ENCODE measurements at regions not wholly inside any gene's neighbourhood (a gene's known extent, or its start where the extent isn't known, plus 50 kb on each side); places are given as distances from the start of the nearest gene placed in this dataset.

DNA sequence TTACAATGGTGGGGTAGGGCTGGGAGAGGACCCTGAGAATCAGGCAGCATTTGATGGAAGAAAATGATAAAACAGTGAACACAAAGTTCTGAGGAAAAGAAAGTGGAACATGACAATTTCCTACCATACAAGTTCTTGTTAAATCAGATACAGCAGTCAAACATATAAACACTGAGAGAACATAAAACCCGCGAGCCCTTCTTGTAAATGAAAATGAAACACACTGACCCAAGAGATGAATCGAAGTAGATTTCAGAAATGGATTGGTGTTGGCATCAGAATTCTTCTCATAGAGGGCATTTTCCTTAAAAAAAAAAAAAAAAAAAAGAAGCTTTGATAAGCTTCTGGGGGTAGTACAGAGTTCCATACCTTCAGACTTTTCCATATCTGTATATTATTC lies 134.7 kb upstream of the TMEM45B start:
- Histone ChIP-seq H3K36me3 (no peaks in the 10 kb centered on the region), H3K9me3 (no peaks in the 10 kb centered on the region), H3K4me1 (no peaks in the 10 kb centered on the region), H3K4me3 (no peak overlapping the region), H3K27me3 (no peaks in the 10 kb centered on the region), H3K27ac (no peak overlapping the region)
- ATAC-seq: no peak
- TF ChIP-seq, protein P1, sequence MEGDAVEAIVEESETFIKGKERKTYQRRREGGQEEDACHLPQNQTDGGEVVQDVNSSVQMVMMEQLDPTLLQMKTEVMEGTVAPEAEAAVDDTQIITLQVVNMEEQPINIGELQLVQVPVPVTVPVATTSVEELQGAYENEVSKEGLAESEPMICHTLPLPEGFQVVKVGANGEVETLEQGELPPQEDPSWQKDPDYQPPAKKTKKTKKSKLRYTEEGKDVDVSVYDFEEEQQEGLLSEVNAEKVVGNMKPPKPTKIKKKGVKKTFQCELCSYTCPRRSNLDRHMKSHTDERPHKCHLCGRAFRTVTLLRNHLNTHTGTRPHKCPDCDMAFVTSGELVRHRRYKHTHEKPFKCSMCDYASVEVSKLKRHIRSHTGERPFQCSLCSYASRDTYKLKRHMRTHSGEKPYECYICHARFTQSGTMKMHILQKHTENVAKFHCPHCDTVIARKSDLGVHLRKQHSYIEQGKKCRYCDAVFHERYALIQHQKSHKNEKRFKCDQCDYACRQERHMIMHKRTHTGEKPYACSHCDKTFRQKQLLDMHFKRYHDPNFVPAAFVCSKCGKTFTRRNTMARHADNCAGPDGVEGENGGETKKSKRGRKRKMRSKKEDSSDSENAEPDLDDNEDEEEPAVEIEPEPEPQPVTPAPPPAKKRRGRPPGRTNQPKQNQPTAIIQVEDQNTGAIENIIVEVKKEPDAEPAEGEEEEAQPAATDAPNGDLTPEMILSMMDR (IDR thresholded peaks at IDR 0.05): no peak
- intact Hi-C loops (cut with DNase I): no loop called here
- DNase-seq: no peak

DNA sequence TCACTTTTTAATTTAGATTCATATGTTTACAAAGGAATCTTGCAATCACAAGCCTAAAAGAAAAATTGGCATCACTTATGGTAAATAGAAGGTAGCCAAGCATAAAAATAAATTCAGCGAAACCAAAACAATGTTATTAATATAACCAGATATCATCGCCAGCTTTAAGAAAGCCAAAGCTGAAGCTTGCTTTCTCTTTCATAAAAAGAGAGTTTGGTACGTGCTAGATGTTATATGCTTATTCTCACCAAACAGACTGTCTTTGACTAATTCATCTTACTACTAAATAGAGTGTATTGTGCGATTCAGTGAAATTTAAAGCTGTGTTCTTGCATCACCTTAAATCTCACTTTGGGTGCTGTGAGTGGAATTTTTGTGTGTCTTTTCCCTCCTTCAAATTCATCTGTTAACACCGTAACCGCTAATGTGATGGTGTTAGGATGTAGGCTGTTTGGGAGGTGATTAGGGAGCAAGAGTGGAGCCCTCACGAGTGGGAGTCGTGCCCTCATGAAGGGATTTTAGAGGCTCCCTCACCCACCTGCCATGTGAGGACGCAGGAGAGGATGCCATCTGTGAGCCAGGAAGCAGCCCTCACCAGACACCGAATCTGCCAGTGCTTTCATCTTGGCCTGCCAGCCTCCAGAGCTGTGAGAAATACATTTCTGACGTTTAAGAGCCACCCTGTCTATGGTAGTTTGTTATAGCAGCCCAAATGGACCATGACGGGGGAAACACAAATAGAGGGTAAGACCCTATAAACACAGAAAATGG lies 134.1 kb upstream of the TMEM45B start:
- intact Hi-C loops (cut with DNase I): no loop called here
- Histone ChIP-seq H3K27me3 (no peaks in the 10 kb centered on the region), H3K27ac (no peak overlapping the region), H3K4me1 (no peaks in the 10 kb centered on the region), H3K4me3 (no peak overlapping the region), H3K9me3 (no peaks in the 10 kb centered on the region), H3K36me3 (no peaks in the 10 kb centered on the region)
- TF ChIP-seq, protein P1 (IDR thresholded peaks at IDR 0.05): no peak
- ATAC-seq (no peak), DNase-seq (no peak)

DNA sequence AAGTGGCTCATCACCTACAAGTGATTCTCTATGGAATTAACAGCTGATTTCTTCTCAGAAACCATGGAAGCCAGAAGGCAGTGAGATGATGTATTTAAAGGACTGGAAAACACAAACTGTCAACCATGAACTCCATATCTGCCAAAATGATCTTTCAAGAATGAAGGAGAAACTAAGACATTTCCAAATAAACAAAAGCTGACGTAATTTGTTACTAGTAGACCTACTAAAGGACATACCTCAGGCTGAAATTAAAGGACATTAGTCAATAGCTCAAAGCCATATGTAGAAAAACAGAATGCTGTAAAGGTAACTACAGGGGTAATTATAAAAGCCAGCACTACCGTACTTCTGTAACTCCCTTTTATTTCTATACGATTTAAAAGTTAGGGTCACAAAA lies 129.4 kb upstream of the TMEM45B start:
- Histone ChIP-seq H3K9me3 (no peaks in the 10 kb centered on the region), H3K36me3 (no peaks in the 10 kb centered on the region), H3K27ac (no peak overlapping the region), H3K4me3 (no peak overlapping the region), H3K4me1 (no peaks in the 10 kb centered on the region), H3K27me3 (no peaks in the 10 kb centered on the region)
- DNase-seq: no peak
- TF ChIP-seq, protein P1 (IDR thresholded peaks at IDR 0.05): no peak
- intact Hi-C loops (cut with DNase I): no loop called here
- ATAC-seq: no peak

DNA sequence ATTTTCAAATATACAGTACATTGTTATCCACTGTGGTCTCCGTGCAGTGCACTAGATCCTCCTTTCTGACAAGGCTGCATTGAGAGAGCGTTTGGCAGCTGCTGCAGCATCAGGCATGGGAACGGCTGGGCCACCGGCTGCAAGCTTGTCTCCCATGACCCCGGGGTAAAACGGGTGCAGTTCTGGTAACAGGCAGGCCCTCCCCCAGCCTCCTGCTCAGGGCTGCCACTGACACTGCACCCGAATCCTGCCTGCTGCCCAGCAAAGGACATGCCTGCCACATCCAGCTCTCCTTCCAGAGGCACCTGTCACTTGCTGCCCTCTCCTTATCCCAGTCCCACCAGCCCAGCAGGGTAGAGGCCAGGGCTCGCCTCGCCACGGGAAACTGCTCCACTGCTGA lies 124.5 kb upstream of the TMEM45B start:
- ATAC-seq: no peak
- no peaks in the 10 kb centered on the region for H3K9me3 ChIP-seq
- intact Hi-C loops (cut with DNase I): no loop called here
- no peaks in the 10 kb centered on the region for H3K27me3 ChIP-seq
- DNase-seq: peak; percentile 28
- TF ChIP-seq, protein P1 (IDR thresholded peaks at IDR 0.05): no peak
- H3K4me1 ChIP-seq: no peaks in the 10 kb centered on the region
- no peak overlapping the region for H3K27ac ChIP-seq
- H3K4me3 ChIP-seq: no peak overlapping the region
- H3K36me3 ChIP-seq: no peaks in the 10 kb centered on the region

DNA sequence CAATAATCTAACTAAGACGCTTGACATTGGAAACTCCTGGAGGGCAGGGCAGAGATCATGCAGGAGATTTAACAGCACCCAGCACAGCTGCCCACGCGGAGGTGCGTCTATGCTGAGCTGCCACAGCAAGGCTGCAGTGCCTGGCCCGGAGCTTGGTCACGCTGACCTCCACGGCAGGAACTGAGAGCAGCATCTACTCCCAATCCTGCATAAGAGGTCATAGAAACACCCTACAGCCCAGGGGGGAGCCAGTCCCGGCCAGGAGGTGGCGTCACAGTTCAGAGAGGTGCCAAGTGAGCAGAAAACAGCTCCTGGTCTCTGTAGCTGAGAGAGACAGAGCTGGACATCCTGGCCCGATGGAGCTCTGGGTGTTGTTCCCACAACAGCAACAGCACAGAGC lies 121.1 kb upstream of the TMEM45B start:
- no peak overlapping the region for H3K4me3 ChIP-seq
- no peak for ATAC-seq

More for the DNA sequence above, 121.1 kb upstream of the TMEM45B start:
- TF ChIP-seq, protein P1 (IDR thresholded peaks at IDR 0.05): no peak
- no peaks in the 10 kb centered on the region for H3K27me3 ChIP-seq
- H3K9me3 ChIP-seq: no peaks in the 10 kb centered on the region
- no peak overlapping the region for H3K27ac ChIP-seq
- no peaks in the 10 kb centered on the region for H3K36me3 ChIP-seq
- H3K4me1 ChIP-seq: no peaks in the 10 kb centered on the region
- peak; percentile 54 for DNase-seq
- intact Hi-C loops (cut with DNase I): no loop called here

All from upper lobe of right lung (tissue), 1 donor.